Transverse colon (tissue), 3 donors: ENCODE measurements at regions not wholly inside any gene's neighbourhood (a gene's known extent, or its start where the extent isn't known, plus 50 kb on each side); places are given as distances from the start of the nearest gene placed in this dataset.

Source experiments
- CTCF ChIP-seq, 5 experiments: fragments of 200-600 bp in 3 of 5; fragments of 450-650 bp in 2 of 5; sonication (generic) in 3 of 5; IDR thresholded peaks; 1 replicate in 2 of 5; 2 replicates in 3 of 5; pipeline ENCODE4 v1.5.1; 2016 to 2017; ENCODE audit warnings: antibody characterized with exemption in 5 of 5, inconsistent platforms in 3 of 5, mild to moderate bottlenecking in 2 of 5, moderate library complexity in 1 of 5
- EP300 ChIP-seq: sonication (generic); formaldehyde crosslinking; IDR thresholded peaks from one replicate; pipeline ENCODE4 v1.6.1; 2017; ENCODE audit warnings: antibody characterized with exemption, low read depth
- POLR2A ChIP-seq: fragments of 450-650 bp; IDR thresholded peaks from one replicate; pipeline ENCODE4 v1.6.1; 2016; ENCODE audit warnings: antibody characterized with exemption, mild to moderate bottlenecking, moderate library complexity

DNA sequence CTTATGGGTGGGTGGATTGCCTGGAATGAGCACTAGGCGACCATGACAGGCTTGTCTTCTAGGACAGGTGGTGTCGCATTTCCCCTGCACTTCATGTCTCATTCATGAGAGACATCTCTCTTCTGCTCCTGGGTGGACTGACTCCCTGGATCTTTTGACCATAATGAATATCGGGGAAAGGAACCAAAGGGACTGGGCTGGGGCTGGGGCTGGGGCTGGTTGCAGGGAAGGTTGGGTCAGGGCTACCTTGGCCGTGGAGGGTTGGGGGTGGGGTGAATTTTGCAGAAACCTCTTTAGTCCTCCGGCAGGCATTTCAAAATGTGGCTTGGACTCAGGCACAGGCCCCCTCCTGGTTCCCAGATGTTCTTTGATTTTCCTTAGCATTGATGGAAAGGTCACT lies 319.2 kb downstream of the ZNF716 start:
- TF ChIP-seq CTCF (IDR thresholded peaks at IDR 0.05) = no peak
- TF ChIP-seq POLR2A = no peak
- no peak for TF ChIP-seq EP300
